ENCODE measurements at regions not wholly inside any gene's neighbourhood (a gene's known extent, or its start where the extent isn't known, plus 50 kb on each side); places are given as distances from the start of the nearest gene placed in this dataset.
"Not testable (repeated sequence)": the region's sequence is repeated elsewhere in the genome, so short reads cannot be mapped to it uniquely, and the experiment has no call there.

DNA sequence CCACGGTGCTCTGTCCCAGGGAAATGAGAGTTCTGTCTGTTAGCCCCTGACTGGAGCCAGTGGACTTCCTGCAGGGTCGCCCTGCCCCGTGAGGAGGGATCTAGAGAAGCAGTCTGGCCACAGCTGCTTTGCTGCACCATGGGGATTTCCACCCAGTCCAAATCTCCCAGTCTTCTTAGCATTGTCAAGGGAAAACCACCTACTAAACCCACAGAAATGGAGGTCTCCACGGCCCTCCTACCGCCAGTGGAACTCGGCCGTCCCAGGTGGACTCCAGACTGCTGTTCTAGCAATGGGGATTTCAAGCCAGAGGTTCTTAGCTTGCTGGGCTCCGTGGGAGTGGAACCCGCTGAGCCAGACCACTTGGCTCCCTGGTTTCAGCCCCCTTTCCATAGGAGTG lies 133.3 kb upstream of the PCDH7 start:
- no peak for DNase-seq (ENCODE audit: low read depth in 2 of 2)

DNA sequence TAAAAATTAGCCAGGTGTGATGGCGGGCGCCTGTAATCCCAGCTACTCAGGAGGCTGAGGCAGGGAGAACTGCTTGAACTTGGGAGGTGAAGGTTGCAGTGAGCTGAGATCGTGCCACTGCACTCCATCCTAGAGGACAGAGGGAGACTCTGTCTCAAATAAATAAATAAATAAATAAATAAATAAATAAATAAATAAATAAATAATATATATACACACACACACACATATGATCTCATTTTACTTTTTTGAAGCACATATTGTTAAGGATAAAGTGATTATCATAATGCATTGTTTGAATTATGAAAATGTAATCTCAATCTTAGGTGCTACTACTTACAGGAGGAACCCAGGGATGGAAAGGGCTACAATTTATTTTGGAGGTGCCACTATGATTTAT lies 130.5 kb upstream of the PCDH7 start:
- DNase-seq (ENCODE audit: low read depth in 2 of 2), result not testable (repeated sequence)

DNA sequence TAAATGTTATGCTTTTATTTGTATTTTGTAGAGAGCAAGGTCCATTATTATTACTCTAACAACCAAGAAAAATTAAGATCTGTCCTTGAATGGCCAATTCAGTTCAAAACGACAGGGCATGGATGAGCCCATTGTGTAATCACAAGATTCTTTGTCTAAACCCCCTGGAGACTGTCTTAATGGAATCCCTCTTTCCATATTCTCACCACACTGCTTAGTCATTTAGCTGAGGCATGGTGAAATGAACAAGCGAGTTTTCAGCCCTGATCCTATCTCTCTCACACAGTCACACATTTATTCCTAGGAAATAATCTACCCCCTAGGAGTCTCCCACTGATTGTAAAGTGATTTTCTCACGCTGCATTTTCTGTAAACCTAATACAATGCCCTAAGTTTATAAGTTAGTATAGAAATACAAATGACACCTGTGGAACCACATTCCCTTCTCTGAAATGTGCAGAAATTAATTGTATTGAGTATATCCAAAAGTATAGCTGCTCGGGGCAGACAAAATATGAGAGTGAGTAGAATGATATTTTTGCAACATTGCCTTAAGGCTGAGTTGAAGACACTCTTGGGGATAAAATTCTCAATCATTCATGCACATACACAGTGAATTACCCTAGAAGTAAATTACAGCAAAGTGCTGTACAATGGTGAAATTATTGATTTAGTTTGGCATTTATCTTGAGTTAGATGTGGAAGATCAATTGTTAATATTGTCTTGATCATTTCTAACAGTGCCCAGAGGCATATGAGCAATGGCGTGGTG lies 119.7 kb upstream of the PCDH7 start:
- DNase-seq (ENCODE audit: low read depth in 2 of 2), result no peak

- no peak for DNase-seq (ENCODE audit: low read depth in 2 of 2)
Measured at GRCh38 chr4:30601070-30601865, 118.9 kb upstream of the PCDH7 start.

- no peak for DNase-seq (ENCODE audit: low read depth in 2 of 2)
Measured at GRCh38 chr4:30605616-30606190, 114.5 kb upstream of the PCDH7 start.

DNA sequence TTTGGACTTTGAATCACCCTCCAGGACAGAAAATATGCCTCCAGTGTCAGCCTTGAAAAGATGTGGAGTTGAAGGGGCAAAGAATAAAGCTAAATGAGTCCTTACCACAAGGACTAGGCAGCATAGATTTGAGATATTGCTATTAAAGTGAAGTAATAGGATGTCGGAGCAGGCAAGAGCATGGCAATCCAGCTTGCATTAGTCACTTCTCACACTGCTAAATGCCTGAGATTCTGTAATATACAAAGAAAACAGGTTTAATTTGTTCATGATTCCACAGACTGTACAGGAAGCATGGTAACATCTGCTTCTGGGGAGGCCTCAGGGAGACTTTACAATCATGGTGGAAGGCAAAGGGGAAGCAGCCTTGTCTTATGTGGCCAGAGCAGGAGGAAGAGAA lies 109.8 kb upstream of the PCDH7 start:
- DNase-seq (ENCODE audit: low read depth in 2 of 2), result no peak

DNA sequence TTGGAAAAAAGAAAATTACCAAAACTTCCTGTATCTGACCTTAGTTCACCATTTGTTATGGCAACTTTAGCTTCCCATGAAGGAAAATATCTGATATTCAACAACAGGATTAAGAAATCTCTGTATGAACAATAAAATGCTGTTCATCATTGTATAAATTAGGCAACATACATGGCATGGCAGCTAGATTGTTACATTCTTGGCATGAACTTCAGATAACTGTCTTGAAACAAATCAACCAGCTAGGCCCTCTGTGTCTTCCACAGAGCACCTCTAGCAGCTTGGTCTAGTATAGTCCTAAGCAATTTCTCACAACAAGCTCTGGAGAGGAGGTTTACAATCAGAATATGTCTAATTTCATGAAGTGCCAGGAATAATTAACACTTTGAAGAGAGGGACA lies 105.4 kb upstream of the PCDH7 start:
- DNase-seq (ENCODE audit: low read depth in 2 of 2), result no peak

- no peak for DNase-seq (ENCODE audit: low read depth in 2 of 2)
Measured at GRCh38 chr4:30616942-30617646, 103.1 kb upstream of the PCDH7 start.

- DNase-seq (ENCODE audit: low read depth in 2 of 2), result no peak
Measured at GRCh38 chr4:30617836-30618235, 102.3 kb upstream of the PCDH7 start.

DNA sequence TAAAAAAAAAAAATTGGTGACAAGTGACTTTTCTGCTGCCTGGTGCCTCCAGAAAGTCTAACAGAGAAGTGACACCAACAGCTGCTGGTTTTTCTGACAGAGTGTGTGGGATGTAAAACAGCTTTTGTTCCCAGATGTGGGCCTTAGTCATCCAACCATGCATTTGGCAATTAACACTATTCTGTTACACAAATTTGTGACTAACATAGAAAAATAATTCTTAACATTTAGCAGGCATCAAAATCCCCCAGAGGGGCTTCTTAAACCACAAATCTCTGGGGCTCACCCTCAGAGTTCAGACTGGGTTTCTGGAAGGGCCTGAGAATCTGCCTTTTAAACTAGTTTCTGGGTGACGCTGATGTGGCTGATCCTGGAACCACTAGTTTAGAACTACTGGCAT lies 100.5 kb upstream of the PCDH7 start:
- DNase-seq (ENCODE audit: low read depth in 2 of 2), result no peak

DNA sequence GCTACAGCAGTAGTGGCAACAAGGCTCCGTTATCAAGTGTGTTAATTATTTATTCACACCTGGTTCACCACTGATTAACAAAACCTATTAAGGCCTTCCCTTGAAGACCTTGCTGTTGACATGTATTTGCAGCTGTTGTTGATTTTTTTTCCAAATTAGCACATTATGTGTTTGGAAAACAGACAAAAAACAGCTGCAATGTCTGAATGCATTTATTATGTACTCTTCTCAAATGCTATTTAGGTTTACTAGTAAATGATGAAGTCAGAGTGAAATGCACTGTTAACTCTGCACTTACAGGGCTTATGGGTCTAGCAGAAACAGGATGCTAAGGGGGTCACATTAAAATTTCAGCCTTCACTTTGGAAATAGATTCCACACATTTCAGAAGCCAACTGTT lies 99.5 kb upstream of the PCDH7 start:
- no peak for DNase-seq (ENCODE audit: low read depth in 2 of 2)

DNA sequence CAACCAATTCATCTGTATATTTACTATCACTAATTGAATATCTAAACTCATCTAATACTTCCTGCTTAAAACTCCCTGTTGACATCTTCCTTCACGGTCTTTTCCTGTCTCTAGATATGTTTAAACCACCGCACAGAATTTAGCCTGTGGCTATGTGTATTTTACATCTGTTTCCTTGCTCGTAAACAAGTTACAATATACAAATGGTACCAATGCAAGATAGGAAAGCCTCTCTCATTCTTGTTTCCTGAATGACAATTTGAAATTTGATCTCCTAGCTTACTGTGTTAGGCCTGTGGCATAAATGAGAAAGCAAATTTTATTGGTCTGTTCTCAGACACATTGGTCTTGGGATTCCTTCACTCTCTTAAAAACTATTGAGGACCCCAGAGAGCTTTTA lies 89.7 kb upstream of the PCDH7 start:
- no peak for DNase-seq (ENCODE audit: low read depth in 2 of 2)

DNA sequence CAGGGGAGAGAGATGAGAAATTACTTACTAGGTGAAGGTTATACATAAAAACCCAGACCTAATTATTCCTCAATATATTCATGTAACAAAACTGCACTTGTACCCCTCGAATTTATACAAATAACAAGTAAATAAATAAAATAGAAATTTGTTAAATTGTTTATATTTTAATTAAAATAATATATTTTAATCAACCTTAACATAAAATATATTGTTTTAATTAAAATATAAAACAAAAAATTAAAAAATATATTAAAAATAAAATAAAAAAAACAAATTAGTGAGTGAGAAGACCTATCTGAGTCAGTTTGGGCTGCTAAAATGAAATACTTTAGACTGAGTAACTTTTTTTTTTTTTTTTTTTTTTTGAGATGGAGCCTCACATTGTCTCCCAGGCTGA lies 87.4 kb upstream of the PCDH7 start:
- no peak for DNase-seq (ENCODE audit: low read depth in 2 of 2)

DNA sequence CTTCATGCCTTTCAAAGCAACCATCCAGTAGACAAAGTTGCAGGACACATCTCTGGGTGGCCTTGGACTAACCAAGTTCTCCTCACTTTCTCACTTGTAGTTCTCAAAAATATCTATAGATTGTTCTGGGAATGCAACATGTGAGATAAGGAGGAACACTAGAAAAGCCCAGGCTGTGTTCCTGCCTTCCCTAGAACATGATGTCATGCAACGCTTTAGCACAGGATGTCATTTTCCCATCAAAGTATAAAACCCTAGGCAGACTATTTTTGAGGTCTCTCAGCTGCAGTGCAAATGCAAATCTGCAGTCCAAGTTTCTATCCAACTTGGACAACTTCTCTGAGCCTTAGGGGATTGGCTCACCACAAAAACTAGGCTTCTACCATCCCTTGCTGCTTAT lies 78.8 kb upstream of the PCDH7 start:
- no peak for DNase-seq (ENCODE audit: low read depth in 2 of 2)

GRCh38 chr4:30642567-30642966 lies 77.6 kb upstream of the PCDH7 start:
- no peak for DNase-seq (ENCODE audit: low read depth in 2 of 2)

GRCh38 chr4:30653291-30653690 lies 66.9 kb upstream of the PCDH7 start:
- DNase-seq (ENCODE audit: low read depth in 2 of 2), result no peak

GRCh38 chr4:30656828-30657227 lies 63.3 kb upstream of the PCDH7 start:
- DNase-seq (ENCODE audit: low read depth in 2 of 2), result no peak

- DNase-seq (ENCODE audit: low read depth in 2 of 2), result no peak
Measured at GRCh38 chr4:30667919-30668318, 52.2 kb upstream of the PCDH7 start.

GRCh38 chr4:30670206-30670605 lies 50.0 kb upstream of the PCDH7 start:
- no peak for DNase-seq (ENCODE audit: low read depth in 2 of 2)

All from dermis microvascular lymphatic vessel endothelial cell (primary cell).